GM18511 (cell line): ENCODE measurements at regions not wholly inside any gene's neighbourhood (a gene's known extent, or its start where the extent isn't known, plus 50 kb on each side); places are given as distances from the start of the nearest gene placed in this dataset.

ENCODE experiments used
- ATAC-seq: cut with Tn5 transposase; IDR thresholded peaks from one replicate; pipeline ENCODE4 v1.9.1; 2021; ENCODE audit warnings: mild to moderate bottlenecking, moderate library complexity; ENCODE audit not compliant: unreplicated experiment

DNA sequence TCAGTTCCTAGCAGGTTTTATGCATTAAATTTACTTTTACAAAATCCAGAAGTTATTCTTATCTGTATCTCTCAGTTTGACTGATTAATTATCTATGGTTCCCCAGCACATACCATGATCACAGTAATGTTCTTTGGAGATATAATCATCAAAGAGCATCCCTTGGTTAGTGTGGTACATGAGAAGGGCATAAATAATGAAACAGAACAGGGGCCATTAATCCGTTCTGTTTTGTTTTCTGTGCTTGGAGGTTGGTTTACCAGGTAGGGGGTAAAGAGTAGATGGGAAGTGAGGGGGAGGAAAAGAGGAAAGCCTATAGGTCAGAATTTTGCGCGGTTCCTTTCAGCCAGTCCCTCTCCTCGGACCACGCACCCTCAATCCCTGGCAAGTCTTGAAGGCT is 718.7 kb upstream of the TENM3 start:
- no peak for ATAC-seq

DNA sequence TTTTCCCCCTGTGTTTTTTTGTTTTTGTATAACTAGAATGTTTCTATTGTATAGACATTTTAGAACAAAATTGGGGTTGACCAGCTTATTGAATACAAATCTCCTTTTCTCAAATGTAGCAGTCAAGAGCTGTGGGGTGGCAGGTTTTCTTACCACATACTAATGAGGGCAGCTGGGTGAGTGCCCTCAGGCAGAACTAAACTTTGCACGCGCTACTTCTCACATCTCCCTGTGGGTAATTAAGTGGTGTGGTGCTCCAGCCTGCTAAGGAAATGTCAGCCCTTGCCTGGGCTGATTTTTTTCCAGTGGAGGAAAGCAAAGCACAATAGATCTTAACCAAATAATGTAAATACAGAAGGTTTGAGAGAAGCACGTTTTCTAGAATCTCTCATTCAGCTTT is 717.6 kb upstream of the TENM3 start:
- ATAC-seq: no peak

DNA sequence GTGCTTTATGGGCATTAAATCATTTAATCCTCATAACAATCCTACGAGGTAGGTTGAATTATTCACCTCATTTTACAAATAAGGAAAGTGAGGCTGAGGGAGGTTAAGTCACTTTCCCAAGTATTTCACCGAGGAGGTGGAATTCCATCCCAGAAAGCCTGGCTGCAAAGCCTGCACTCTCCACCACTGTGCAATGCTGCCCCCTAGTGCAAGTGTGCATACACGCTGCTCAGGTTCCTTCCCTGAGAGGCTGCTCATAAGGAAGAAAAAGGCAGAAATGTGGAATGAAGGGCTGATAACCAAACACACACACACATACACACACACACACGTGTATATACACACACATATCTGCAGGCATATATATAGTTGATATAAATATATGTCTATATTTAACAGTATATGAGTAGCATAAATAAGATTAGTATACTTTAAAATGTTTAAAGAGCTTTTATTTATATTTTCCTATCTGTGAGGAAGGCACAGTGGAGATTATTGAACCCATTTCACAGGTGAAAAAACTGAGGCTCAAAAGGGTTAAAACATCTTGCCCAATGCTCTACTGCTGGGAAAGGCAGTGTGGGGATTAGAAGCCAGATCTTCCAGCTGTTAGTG is 714.5 kb upstream of the TENM3 start:
- peak; percentile 73 for ATAC-seq

DNA sequence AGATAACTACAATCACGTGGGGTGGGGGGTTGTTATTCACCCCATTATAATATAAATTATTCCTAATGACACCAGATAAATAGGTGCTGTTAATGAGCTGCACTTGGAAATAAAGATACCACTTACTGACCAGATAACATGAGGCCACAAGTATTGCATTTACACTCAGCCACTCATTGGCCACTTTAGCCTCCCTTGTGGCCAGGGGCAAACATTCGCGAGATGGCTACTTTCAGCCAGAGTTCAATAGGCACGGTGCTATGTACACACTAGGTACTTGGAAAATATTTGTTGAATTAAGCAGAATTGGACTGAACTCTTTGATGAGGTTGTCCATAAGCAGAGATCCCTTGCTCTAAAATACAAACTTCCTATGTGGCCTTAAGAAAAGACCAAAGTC is 713.7 kb upstream of the TENM3 start:
- ATAC-seq: no peak

DNA sequence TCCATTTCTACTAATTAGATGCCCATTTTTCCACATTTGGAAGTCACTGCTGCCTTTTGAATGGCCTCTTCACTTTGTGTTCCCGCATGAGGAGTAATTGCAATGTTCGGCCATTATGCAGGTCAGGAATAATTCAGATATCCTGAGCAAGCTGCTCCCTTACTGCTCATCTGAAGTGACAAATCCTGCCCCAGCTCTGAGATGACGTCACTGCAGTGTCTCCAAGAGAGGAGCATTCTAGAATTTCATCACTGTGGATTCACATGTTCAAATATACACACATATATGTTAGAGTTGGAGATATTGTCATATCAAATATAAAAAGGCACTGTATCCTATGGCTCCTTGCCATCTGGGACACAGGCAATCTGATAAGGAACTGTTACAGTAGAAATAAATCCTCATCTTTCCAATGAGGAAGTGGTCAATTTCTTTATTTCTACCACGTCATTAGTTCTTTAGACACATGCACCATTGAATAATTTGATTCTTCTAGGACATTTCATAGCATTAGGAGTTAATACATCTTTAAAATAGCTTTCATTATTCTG is 706.9 kb upstream of the TENM3 start:
- ATAC-seq: no peak

DNA sequence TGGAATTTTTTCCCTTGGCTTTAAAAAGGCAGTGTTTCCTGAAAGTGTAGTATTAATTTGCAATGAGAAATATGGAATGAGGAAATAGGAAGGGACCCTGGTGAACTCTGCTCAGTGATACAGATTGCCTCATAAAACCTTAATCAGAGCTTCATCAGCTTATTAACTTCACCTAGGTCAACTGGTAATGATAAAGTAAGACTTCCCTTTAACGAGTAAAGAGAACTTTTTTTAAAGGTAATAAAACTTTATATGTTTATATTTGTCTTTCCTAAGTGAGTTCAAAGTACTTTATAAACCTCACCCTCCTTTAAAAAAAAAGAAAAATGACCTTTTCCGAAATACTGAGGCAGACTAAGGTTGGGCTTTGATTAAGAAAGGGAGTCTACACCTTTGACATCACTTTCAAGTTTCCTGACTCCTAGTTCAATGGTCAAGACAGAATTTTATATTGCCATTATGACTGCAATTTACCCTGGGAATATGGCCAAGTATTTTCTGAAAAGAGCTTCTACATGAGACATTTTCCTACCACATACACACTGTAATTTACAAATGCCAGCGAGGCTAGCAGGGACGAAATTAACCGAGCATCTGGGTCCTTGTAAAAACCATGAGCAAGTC is 706.3 kb upstream of the TENM3 start:
- ATAC-seq: no peak

DNA sequence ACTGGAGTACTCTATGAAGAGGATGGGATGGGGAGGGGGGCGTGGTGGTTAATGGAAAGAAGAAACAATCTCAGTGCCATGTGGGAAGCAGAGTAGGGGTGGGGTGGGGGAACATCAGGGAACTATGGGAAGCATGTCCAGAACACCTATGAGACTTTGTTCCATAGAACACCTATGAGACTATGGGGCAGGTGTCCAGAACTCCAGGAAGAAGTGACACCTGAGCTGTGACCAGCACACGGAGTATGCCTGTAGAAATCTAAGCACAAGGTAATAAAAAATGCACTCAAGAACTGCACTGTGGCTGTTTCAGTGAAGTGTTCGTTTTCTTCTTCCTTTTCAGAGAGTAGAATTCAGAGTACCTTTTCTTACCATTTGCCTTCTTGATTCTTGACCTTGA is 704.8 kb upstream of the TENM3 start:
- no peak for ATAC-seq

DNA sequence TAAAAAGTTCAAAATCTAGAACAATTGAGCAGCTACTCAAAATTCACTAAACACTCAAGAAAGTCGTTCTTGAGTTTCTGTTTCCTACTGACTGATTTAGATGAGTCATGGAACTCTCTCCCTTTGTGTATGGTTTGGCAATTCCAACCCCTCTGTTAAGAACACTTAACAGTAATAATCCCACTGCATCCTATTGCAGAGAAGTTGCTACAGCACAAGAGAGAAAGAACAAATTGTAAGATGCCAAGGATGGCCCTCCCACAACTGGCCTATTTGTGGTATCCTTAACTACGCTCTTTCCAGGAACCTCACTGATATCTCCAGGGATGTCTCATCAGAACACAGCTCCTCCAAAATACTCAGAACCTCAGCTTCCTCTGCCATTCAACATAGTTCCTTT is 701.8 kb upstream of the TENM3 start:
- ATAC-seq: no peak

DNA sequence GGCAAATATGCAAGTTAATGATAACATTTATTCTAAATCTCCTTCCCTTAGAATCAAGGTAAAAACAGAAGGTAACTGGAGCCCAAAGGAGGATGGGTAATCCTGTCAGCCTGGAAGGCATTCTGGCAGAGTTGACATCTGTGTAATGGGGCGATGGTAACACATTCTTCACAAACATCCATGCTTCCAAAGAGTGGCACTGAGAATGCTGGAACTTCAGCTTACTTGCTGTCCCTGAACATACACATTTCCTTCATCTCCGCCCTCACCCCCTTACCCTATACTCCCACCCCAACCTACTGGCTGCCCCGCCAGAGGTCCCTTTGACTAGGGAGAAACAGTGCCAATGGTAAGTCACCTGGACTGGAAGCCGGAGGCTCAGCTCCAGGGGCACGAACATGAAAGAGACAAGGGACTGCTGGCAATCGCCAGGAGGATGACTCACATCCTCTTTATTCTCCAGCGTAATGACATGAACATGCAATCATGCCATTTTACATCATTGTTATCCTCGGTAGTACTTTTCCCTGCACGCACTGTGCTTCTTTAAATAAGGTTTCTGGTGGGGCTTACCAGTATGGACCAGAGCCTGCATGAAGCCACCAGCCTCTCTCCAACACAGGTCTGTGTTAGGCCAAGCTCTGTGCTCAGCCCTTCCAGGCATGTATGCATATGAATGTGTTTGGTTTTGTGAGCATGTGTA is 694.2 kb upstream of the TENM3 start:
- no peak for ATAC-seq

DNA sequence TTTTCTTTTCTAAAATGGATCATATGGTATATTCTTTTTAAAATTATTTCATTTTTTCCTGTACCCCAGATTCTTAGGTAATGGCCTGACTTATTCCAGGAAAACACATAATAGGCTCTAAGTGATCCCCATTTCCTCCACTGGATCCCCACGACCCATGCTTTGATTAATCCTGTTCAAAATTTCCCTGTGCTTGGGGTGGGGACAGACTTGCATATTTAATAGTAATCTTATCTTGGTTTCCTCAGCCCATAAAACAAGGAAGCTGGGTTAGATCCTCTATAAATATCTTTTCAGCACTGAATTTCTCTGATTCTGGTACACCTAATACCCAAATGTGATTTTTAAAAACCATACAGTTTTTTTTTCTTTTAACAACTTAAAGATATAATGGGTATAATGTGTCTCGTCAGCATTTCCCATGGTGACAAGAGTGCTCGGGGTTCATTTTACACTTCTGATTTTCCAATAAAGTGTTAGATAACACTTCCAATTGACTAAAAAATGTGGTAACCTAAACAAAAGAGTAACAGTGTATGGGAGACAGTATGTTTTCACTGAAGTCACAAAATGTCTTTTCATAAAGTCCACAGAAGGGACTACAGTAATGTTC is 693.5 kb upstream of the TENM3 start:
- ATAC-seq: no peak

DNA sequence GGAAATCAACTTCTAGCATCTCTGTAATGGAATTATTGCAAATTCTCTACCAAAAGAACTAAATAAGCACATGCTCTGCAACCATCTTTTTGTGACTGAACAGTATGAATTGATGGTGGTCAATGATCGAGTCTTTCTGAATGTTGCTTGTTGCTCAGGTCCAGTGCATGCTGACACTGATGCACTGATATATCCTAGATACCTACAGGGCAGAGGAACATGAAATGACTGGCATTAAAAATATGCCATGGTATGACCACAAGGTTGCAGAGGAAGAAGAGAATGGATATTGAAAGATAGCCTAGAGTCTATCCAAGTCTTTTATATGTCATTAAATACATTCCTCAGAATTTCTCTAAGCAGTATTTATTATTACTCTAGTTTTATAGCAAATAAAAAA is 692.8 kb upstream of the TENM3 start:
- no peak for ATAC-seq

DNA sequence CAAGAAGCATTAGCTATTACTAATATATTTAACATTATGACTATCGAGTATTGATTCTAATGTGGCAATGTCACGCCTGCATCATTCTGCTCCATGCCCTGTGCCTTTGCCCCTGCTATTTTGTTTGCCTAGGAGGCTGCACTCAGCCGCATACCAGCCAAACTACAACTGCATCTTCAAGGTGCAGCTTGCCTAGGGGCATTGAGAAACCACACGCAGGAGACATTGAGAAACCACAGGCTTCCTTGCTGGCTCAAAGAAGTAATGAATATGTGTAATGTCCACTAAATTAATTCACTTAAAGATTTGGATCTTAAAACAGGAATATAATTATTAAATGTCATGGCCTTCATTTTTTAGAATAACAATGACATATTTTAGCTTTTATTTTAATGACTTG is 683.6 kb upstream of the TENM3 start:
- ATAC-seq: no peak

DNA sequence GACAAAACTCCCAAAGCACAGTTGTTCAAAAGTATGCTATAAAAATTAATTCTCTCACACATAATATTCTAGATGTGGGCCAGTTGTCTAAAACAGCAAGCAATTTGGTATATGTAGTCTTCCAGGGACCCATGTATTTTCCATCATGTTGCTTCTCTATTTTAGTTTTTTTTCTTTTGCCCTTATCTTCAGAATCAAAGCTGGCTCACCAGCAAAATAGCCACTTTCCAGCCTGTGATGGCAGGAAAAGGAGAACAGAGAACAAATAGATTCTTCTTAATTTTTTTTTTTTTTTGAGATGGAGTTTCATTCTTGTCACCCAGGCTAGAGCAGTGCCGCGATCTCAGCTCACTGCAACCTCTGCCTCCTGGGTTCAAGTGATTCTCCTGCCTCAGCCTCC is 680.8 kb upstream of the TENM3 start:
- ATAC-seq: no peak

DNA sequence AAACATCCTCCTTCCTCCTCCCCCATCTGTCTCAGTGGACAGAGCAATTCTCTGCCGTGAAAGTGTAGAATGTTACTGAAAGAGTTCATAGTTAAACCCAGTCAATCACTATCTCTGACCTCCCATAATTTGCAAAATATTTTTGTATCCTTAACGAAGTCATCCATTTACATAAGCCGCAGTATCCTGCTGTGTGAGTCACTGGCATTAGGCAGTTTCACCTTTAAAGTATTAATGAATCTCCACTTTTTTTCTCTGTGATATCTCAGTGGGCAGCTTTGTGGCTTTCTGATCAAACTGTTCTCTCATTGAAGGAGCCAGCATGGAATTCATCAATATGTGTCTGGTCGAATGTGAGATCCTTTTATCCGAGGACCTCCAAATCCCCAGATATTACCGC is 678.6 kb upstream of the TENM3 start:
- ATAC-seq: no peak

DNA sequence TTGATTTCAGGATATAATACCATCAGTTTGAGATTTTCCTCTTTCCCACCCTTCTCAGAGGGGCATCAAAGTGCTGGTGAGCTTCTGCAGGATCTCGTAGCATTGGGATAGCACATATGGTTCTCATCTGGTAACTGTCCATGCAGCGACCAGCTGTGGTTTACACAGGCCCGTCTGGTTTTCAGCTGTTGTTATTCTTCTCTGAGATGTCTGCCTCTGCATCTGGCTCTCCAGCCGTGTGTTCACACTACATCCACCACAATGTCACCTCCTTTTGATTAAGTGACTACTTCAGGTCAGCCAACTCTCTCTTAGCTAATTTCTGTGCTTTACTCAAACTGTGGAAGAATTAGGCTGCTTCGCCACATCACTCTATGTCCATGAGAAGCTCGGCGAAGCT is 676.7 kb upstream of the TENM3 start:
- no peak for ATAC-seq

DNA sequence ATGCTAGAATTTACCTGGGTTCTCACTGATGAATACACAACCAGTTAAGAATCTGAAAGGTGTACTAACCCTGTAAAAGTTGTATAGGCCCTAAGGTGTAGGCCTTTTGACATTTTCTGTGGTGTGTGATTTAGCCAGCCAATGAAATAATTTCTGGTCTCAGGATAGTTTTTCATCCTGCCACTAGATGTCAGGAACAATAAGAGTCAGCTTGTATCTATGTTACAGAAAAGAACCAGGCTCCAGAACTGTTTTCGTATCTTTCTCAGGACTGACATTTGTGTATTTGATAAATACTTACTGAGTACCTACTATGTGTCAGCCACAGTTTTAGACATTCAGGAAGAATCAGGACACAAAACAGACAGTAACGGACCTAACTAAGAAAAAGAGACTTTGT is 673.6 kb upstream of the TENM3 start:
- no peak for ATAC-seq

DNA sequence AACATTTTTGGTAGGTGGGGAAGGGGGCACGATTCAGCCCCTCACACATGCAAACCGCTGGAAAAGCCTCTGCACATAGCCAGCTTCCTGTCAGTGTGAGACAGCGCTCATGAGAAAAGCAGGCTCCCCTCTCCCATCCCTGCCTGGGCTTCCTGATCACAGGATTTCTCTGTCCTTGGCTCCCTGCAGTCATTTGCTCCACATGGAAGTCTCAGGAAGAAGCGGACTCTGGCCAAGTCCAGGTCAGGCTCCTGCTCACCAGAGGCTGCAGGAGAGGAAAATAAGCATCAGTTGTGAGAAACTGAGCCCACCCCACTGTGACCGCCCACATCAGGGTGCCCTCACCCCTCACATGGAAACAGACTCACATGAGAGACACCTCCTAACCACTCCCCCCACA is 664.3 kb upstream of the TENM3 start:
- no peak for ATAC-seq

DNA sequence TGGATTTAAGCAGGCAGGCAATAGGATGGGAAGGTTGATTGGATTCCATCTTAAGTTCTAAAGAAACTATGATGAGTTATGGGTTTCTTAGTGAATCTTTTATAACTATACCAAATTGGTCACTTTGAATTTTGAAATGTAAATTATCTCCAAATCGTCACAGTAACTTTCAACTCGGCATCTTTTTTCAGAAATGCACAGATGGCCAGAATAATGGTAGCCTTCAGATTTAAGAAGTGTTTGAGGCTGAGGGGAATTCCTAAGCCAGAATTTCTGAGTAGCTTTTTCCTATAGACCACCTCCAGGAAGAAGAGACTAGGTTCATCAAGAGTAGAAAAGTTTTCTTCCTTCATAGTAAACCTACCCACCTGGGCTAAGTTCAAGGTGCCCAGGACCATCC is 663.7 kb upstream of the TENM3 start:
- ATAC-seq: no peak

DNA sequence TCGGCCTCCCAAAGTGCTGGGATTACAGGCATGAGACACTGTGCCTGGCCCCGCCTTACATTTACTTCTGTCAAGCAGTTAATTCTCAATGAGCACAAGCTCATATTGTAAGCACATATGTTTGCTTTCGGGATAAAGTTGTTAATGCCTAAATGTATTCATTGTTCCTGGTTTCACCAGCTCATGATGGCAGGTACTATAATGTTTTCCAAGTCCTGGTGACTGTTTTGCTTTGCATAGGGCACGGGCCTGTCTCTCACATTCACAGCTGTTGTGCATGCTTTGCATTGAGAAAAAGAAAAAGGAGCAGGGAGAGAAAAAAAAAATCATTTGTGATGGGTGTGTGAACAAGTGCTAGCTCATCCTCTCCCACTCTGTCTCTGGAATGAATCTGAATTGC is 661.2 kb upstream of the TENM3 start:
- ATAC-seq: no peak

DNA sequence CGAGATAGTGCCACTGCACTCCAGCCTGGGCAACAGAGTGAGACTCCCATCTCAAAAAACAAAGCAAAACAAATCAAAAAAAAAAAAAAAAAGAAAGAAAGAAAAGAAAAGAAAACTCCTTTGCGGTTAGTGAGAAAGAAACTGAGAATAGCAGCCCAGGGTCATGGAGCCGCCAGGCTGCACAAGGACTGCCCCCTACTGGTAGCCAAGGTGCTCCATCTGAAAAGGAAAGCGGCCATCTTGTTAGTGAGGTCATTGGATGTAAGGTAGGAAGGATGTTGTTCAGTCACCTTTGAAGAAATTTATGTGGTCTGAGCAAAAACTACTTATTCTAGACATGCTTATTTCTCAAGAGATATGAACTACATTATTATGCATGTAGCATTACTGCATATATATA is 660.6 kb upstream of the TENM3 start:
- no peak for ATAC-seq

DNA sequence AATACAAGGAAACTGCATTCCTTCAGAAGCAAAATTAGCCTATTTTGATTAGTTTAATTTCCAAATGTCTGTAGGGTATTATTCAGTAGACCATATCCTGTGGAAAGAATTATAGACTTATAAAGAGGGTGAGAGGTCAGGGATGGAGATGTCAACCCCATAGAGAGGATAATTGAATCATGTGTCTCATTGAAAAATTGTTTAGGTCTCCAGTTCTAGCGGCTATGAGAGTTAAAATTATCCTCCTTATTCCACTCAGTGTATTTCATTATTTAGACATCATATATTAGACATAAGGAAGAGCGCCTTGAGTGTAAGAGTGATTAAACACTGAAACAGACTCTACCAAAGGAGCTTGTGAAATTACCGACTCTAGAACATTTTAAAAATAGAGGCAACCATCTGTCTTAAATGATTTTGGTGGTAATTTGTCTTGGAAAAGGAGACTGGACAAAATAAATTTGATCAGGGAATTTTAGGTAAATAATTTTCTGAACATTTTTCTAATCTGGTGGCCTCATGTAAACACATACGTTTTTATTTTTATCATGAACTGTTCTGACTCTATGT is 654.4 kb upstream of the TENM3 start:
- no peak for ATAC-seq
